Stomach (tissue), 8 donors: ENCODE measurements at regions not wholly inside any gene's neighbourhood (a gene's known extent, or its start where the extent isn't known, plus 50 kb on each side); places are given as distances from the start of the nearest gene placed in this dataset.

Experiments used
- DNase-seq, 2 donors: peaks; one replicate each; pipeline versions ENCODE4 v3.0.0 to v3.0.0-alpha.2; 2013 to 2019
- H3K27ac ChIP-seq, 5 donors: fragments of 200-600 bp in 4 of 5; sonication (generic) in 4 of 5; one replicate each; pipeline ENCODE4 v1.5.1; 2013 to 2019; ENCODE audit warnings: mild to moderate bottlenecking in 1 of 5, moderate library complexity in 1 of 5
- H3K27me3 ChIP-seq, 3 donors: fragments of 200-600 bp; sonication (generic); one replicate each; pipeline ENCODE4 v1.5.1; 2017 to 2019; ENCODE audit warnings: mixed run types in 1 of 3
- H3K36me3 ChIP-seq, 4 donors: fragments of 200-600 bp; sonication (generic); 1 replicate in 3 of 4; 2 replicates in 1 of 4; pipeline ENCODE4 v1.5.1; 2016 to 2019
- H3K4me1 ChIP-seq, 4 donors: fragments of 200-600 bp; sonication (generic); one replicate each; pipeline ENCODE4 v1.5.1; 2016 to 2019
- H3K4me3 ChIP-seq, 4 donors: fragments of 200-600 bp; sonication (generic) in 3 of 4; one replicate each; pipeline ENCODE4 v1.5.1; 2016 to 2019; ENCODE audit warnings: mild to moderate bottlenecking in 1 of 4
- H3K9me3 ChIP-seq, 4 donors: fragments of 200-600 bp; sonication (generic); one replicate each; pipeline ENCODE4 v1.5.1; 2016 to 2019
- CTCF ChIP-seq, 7 experiments: fragments of 450-650 bp in 4 of 7; fragments of 200-600 bp in 3 of 7; sonication (generic) in 3 of 7; IDR thresholded peaks; one replicate each; pipeline ENCODE4 v1.5.1; 2016 to 2019; ENCODE audit warnings: antibody characterized with exemption in 7 of 7, control low read depth in 2 of 7, mild to moderate bottlenecking in 1 of 7
- EP300 ChIP-seq: sonication (generic); formaldehyde crosslinking; IDR thresholded peaks from one replicate; pipeline ENCODE4 v1.6.1; 2017; ENCODE audit warnings: antibody characterized with exemption
- POLR2A ChIP-seq, 4 donors: fragments of 450-650 bp; IDR thresholded peaks; one replicate each; pipeline ENCODE4 v1.6.1; 2016; ENCODE audit warnings: antibody characterized with exemption in 4 of 4, control low read depth in 2 of 4, mild to moderate bottlenecking in 1 of 4, moderate library complexity in 1 of 4
- POLR2AphosphoS5 ChIP-seq, 3 donors: sonication (generic); formaldehyde crosslinking; IDR thresholded peaks; one replicate each; pipeline ENCODE4 v1.6.1; 2016; ENCODE audit warnings: antibody characterized with exemption in 3 of 3
- whole genome bisulfite sequencing, 5 donors: extraction: QIAGEN DNeasy Blood & Tissue Kit in 3 of 5; methylation state at CpG; one replicate each; pipeline versions ENCODE4 v1.1.5 to v1.1.7; 2013 to 2018; 5-methylcytosine and 5-hydroxymethylcytosine counted together
- intact Hi-C: fragments of 100-400 bp; cut with DNase I; formaldehyde crosslinking; loops from one replicate; pipeline ENCODE4 v1.15.1; 2023; ENCODE audit warnings: low total_unique reads
- donor health status: healthy with polysubstance abuse.
- donor health status: Bipolar disorder and iron deficiency.
- donor health status: healthy.

- no peak overlapping the region for H3K4me3 ChIP-seq
- H3K9me3 ChIP-seq = no peaks in the 10 kb centered on the region
- H3K27ac ChIP-seq = peak overlapping the region in 4 of 5 donors; percentile 4 to 75 (median 41)
- intact Hi-C loops = no loop called here
- DNase-seq = peak; percentile 66 to 70
- no peaks in the 10 kb centered on the region for H3K27me3 ChIP-seq
- TF ChIP-seq POLR2A (IDR thresholded peaks at IDR 0.05) (no peak), POLR2AphosphoS5 (IDR thresholded peaks at IDR 0.05) (peak in 1 of 3 donors; percentile 54), CTCF (IDR thresholded peaks at IDR 0.05) (no peak), EP300 (no peak)
- WGBS, 5 donors = 43 to 67% (median 64%) methylated on average over 7 to 9 of the region's 9 CpGs
- H3K4me1 ChIP-seq = peaks cover 9 to 60% (median 29%) of the 10 kb centered on the region in 4 donors
- no peaks in the 10 kb centered on the region for H3K36me3 ChIP-seq
Observed at GRCh38 chr3:72245183-72245811, 460.3 kb upstream of the PROK2 start.

- Histone ChIP-seq H3K4me1 (peaks cover 9 to 63% (median 29%) of the 10 kb centered on the region in 4 donors), H3K4me3 (no peak overlapping the region), H3K27me3 (no peaks in the 10 kb centered on the region), H3K27ac (peak overlapping the region in 2 of 5 donors; percentile 38 to 75), H3K9me3 (no peaks in the 10 kb centered on the region), H3K36me3 (no peaks in the 10 kb centered on the region)
- no peak for DNase-seq
- WGBS, 5 donors = 76 to 89% (median 81%) methylated on average over 4 to 5 of the region's 5 CpGs
- TF ChIP-seq POLR2AphosphoS5 (IDR thresholded peaks at IDR 0.05) (no peak), EP300 (no peak), POLR2A (IDR thresholded peaks at IDR 0.05) (no peak), CTCF (IDR thresholded peaks at IDR 0.05) (no peak)
- intact Hi-C loops = no loop called here
Observed at GRCh38 chr3:72244396-72244795, 459.4 kb upstream of the PROK2 start.

GRCh38 chr3:72242326-72242725 is 457.4 kb upstream of the PROK2 start:
- Histone ChIP-seq H3K4me3 (no peak overlapping the region), H3K27ac (no peak overlapping the region), H3K4me1 (peaks cover 9 to 64% (median 31%) of the 10 kb centered on the region in 4 donors), H3K36me3 (no peaks in the 10 kb centered on the region), H3K27me3 (no peaks in the 10 kb centered on the region), H3K9me3 (no peaks in the 10 kb centered on the region)
- TF ChIP-seq POLR2AphosphoS5 (IDR thresholded peaks at IDR 0.05) (no peak), POLR2A (IDR thresholded peaks at IDR 0.05) (no peak), EP300 (no peak), CTCF (IDR thresholded peaks at IDR 0.05) (no peak)
- peak in 1 of 2 donors; percentile 45 for DNase-seq
- intact Hi-C loops = no loop called here
- WGBS, 5 donors = 65 to 80% (median 68%) methylated on average over 2 of the region's 2 CpGs

- no peaks in the 10 kb centered on the region for H3K27me3 ChIP-seq
- H3K27ac ChIP-seq = no peak overlapping the region
- 80 to 100% (median 88%) methylated on average over 1 of the region's 1 CpG for WGBS, 5 donors
- peaks cover 9 to 59% (median 27%) of the 10 kb centered on the region in 4 donors for H3K4me1 ChIP-seq
- intact Hi-C loops = no loop called here
- H3K36me3 ChIP-seq = no peaks in the 10 kb centered on the region
- DNase-seq = no peak
- no peak overlapping the region for H3K4me3 ChIP-seq
- no peaks in the 10 kb centered on the region for H3K9me3 ChIP-seq
- no peak for TF ChIP-seq POLR2AphosphoS5 (IDR thresholded peaks at IDR 0.05)
- no peak for TF ChIP-seq CTCF (IDR thresholded peaks at IDR 0.05)
- TF ChIP-seq POLR2A (IDR thresholded peaks at IDR 0.05) = no peak
- no peak for TF ChIP-seq EP300
Observed at GRCh38 chr3:72241525-72241924, 456.6 kb upstream of the PROK2 start.
